NB4 (cell line): ENCODE measurements at regions not wholly inside any gene's neighbourhood (a gene's known extent, or its start where the extent isn't known, plus 50 kb on each side); places are given as distances from the start of the nearest gene placed in this dataset.

Experiments
- POLR2A ChIP-seq: IDR thresholded peaks from 2 replicates; pipeline ENCODE4 v1.6.1; 2011; ENCODE audit warnings: mild to moderate bottlenecking; ENCODE audit not compliant: insufficient read length; ENCODE audit errors: extremely low read depth
- TF ChIP-seq, protein P1 (sequence below): IDR thresholded peaks from one replicate; pipeline ENCODE4 v1.5.1; 2012; ENCODE audit warnings: low read depth, low read length

DNA sequence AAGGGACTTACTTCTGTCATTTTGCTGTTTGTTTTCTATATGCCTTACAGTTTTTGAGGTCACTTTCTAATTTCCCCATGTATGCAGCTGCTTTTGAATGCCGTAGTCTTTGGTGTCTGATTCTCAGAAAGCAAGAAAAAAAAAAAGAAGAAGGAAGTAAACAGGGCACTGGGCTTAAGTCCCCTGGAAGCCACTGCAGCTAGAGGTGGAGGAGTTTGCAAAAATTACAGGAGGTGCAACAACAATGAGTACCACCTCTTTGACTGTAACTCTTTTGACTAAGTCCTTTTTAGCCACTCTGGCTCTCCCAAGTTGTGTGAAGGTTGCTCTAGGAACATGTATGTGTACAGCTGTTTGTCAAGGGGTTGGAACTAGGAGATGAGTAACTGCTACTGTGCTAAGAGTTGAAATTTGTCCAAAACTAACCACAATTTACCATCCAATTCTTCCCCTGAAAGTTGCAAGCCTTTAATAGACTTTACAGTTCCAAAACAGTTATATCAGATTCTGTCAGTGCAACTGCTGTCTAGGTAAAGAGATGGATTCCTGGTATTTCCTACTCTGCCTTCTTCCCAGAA lies 588.0 kb upstream of the LRRN3 start:
- TF ChIP-seq, protein P1, sequence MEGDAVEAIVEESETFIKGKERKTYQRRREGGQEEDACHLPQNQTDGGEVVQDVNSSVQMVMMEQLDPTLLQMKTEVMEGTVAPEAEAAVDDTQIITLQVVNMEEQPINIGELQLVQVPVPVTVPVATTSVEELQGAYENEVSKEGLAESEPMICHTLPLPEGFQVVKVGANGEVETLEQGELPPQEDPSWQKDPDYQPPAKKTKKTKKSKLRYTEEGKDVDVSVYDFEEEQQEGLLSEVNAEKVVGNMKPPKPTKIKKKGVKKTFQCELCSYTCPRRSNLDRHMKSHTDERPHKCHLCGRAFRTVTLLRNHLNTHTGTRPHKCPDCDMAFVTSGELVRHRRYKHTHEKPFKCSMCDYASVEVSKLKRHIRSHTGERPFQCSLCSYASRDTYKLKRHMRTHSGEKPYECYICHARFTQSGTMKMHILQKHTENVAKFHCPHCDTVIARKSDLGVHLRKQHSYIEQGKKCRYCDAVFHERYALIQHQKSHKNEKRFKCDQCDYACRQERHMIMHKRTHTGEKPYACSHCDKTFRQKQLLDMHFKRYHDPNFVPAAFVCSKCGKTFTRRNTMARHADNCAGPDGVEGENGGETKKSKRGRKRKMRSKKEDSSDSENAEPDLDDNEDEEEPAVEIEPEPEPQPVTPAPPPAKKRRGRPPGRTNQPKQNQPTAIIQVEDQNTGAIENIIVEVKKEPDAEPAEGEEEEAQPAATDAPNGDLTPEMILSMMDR: no peak
- TF ChIP-seq POLR2A: no peak
